ENCODE measurements at regions not wholly inside any gene's neighbourhood (a gene's known extent, or its start where the extent isn't known, plus 50 kb on each side); places are given as distances from the start of the nearest gene placed in this dataset.

DNA sequence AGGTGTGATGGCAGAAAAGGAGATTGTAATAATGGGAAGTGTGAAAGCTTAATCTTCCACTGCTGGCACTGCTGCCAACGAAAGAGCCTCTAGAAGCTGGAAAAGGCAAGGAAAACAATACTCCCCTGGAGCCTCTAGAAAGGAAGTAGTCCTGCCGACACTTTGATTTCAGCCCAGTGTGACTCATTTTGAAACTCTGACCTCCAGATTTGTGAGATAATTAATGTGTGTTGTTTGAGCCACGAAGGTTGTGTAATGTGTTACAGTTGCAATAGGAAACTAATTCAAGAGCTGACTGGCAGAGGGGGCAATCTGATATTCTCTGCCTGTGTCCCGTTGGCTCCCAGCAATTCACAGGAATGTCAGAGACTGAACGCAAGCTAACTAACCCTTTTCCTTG lies 219.2 kb upstream of the UBE2E3 start:
- Histone ChIP-seq H3K9me2 (replicated peaks; ENCODE audit: insufficient read depth, low read length) (no peaks in the 10 kb centered on the region), H3K9me3 (ENCODE audit: insufficient read depth, low read length) (no peaks in the 10 kb centered on the region), H3K27ac (ENCODE audit: low read depth, low read length) (no peak overlapping the region), H3K27me3 (ENCODE audit: low read length) (no peaks in the 10 kb centered on the region), H3K4me3 (ENCODE audit: insufficient read depth, low read length, poor library complexity, severe bottlenecking) (no peak overlapping the region), H3K36me3 (ENCODE audit: low read length) (no peaks in the 10 kb centered on the region), H3K79me2 (ENCODE audit: insufficient read depth, low read length) (no peaks in the 10 kb centered on the region), H3F3A (ENCODE audit: insufficient read depth) (no peaks in the 10 kb centered on the region), H3K9ac (ENCODE audit: low read length) (no peak overlapping the region), H2AFZ (ENCODE audit: low read depth, low read length, severe bottlenecking) (no peak overlapping the region), H3K4me2 (ENCODE audit: low read depth, low read length, poor library complexity, severe bottlenecking) (no peak overlapping the region), H4K20me1 (ENCODE audit: low read depth, low read length) (no peaks in the 10 kb centered on the region)
- TF ChIP-seq CTCF (IDR thresholded peaks at IDR 0.05; ENCODE audit: insufficient read depth, low read length, poor library complexity, severe bottlenecking): no peak
- TF ChIP-seq EZH2phosphoT487 (conservative IDR thresholded peaks at IDR 0.05; ENCODE audit: low read length): no peak

GRCh38 chr2:180759631-180760030 lies 220.8 kb upstream of the UBE2E3 start:
- Histone ChIP-seq H3K9me2 (replicated peaks; ENCODE audit: insufficient read depth, low read length) (no peaks in the 10 kb centered on the region), H3K36me3 (ENCODE audit: low read length) (no peaks in the 10 kb centered on the region), H3K4me2 (ENCODE audit: low read depth, low read length, poor library complexity, severe bottlenecking) (no peak overlapping the region), H3F3A (ENCODE audit: insufficient read depth) (no peaks in the 10 kb centered on the region), H2AFZ (ENCODE audit: low read depth, low read length, severe bottlenecking) (no peak overlapping the region), H3K4me3 (ENCODE audit: insufficient read depth, low read length, poor library complexity, severe bottlenecking) (no peak overlapping the region), H3K9me3 (ENCODE audit: insufficient read depth, low read length) (no peaks in the 10 kb centered on the region), H3K27ac (ENCODE audit: low read depth, low read length) (no peak overlapping the region), H3K27me3 (ENCODE audit: low read length) (no peaks in the 10 kb centered on the region), H4K20me1 (ENCODE audit: low read depth, low read length) (no peaks in the 10 kb centered on the region), H3K9ac (ENCODE audit: low read length) (no peak overlapping the region), H3K79me2 (ENCODE audit: insufficient read depth, low read length) (no peaks in the 10 kb centered on the region)
- no peak for TF ChIP-seq EZH2phosphoT487 (conservative IDR thresholded peaks at IDR 0.05; ENCODE audit: low read length)
- TF ChIP-seq CTCF (IDR thresholded peaks at IDR 0.05; ENCODE audit: insufficient read depth, low read length, poor library complexity, severe bottlenecking): no peak

DNA sequence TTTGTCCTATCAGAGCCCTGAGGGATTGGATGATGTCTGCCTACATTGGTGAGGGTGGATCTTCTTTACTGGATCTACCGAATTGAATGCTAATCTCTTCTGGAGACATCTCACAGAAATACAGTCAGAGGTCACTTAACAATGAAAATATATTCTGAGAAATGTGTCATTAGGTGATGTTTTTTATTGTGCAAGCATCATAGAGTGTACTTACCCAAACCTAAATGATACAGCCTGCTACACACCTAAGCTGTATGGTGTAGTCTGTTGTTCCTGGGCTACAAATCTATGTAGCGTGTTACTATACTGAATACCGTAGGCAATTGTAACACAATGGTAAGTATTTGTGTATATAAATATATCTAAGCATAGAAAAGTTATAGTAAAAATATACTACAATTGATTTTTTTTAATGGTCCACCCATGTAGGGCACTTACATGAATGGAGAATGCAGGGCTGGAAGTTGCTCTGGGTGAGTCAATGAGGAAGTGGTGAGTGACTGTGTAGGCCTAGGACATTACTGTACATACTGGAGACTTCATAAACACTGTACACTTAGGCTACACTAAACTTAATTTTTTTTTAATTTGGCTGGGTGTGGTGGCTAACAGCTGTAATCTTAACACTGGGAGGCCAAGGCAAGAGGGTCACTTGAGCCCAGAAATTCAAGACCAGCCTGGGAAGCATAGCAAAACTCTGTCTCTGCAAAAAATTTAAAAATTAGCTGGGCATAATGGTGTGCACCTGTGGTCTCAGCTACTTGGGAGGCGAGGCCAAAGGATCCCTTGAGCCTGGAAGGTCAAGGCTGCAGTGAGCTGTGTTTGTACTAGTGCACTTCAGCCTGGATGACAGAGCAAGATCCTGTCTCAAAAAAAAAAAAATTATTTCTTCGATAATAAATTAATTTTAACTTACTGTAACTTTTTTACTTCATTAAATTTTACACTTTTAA lies 226.3 kb upstream of the UBE2E3 start:
- Histone ChIP-seq H4K20me1 (ENCODE audit: low read depth, low read length) (no peaks in the 10 kb centered on the region), H3K9me3 (ENCODE audit: insufficient read depth, low read length) (no peaks in the 10 kb centered on the region), H3K9ac (ENCODE audit: low read length) (no peak overlapping the region), H3K27me3 (ENCODE audit: low read length) (no peaks in the 10 kb centered on the region), H2AFZ (ENCODE audit: low read depth, low read length, severe bottlenecking) (no peak overlapping the region), H3K4me2 (ENCODE audit: low read depth, low read length, poor library complexity, severe bottlenecking) (no peak overlapping the region), H3K4me3 (ENCODE audit: insufficient read depth, low read length, poor library complexity, severe bottlenecking) (no peak overlapping the region), H3F3A (ENCODE audit: insufficient read depth) (no peaks in the 10 kb centered on the region), H3K27ac (ENCODE audit: low read depth, low read length) (no peak overlapping the region), H3K36me3 (ENCODE audit: low read length) (no peaks in the 10 kb centered on the region), H3K9me2 (replicated peaks; ENCODE audit: insufficient read depth, low read length) (no peaks in the 10 kb centered on the region), H3K79me2 (ENCODE audit: insufficient read depth, low read length) (no peaks in the 10 kb centered on the region)
- TF ChIP-seq CTCF (IDR thresholded peaks at IDR 0.05; ENCODE audit: insufficient read depth, low read length, poor library complexity, severe bottlenecking) (no peak), EZH2phosphoT487 (conservative IDR thresholded peaks at IDR 0.05; ENCODE audit: low read length) (no peak)

Data from SU-DHL-6 (cell line).